KBM-7 (cell line): ENCODE measurements at regions not wholly inside any gene's neighbourhood (a gene's known extent, or its start where the extent isn't known, plus 50 kb on each side); places are given as distances from the start of the nearest gene placed in this dataset.
A peak's percentile ranks its signal among the peaks of the same experiment; 100 is the strongest.

Experiments used
- DNase-seq: peaks from one replicate; pipeline ENCODE4 v3.0.0-alpha.2; 2015
- in situ Hi-C: fragments of 300-500 bp; cut with MboI; formaldehyde crosslinking; loops from 2 replicates; pipeline ENCODE4 v1.14.3; 2020; ENCODE audit warnings: low sequenced_read_pairs, low pct_unique_long_range_greater_than_20kb, mixed read lengths

GRCh38 chr1:191222206-191222605 lies 744.5 kb upstream of the BRINP3 start:
- no peak for DNase-seq
- in situ Hi-C loops, result no loop called here

- DNase-seq, result no peak
- in situ Hi-C loops, result no loop called here
Observed at GRCh38 chr1:191240925-191241324, 763.3 kb upstream of the BRINP3 start.

GRCh38 chr1:191255354-191256054 lies 777.8 kb upstream of the BRINP3 start:
- in situ Hi-C loops, result no loop called here
- peak; percentile 17 for DNase-seq

GRCh38 chr1:191256917-191257316 lies 779.3 kb upstream of the BRINP3 start:
- no peak for DNase-seq
- in situ Hi-C loops, result no loop called here

- DNase-seq, result no peak
- in situ Hi-C loops, result no loop called here
Observed at GRCh38 chr1:191260056-191260455, 782.4 kb upstream of the BRINP3 start.

- in situ Hi-C loops, result no loop called here
Observed at GRCh38 chr1:191261111-191261510, 783.4 kb upstream of the BRINP3 start.

GRCh38 chr1:191279266-191279800 lies 801.7 kb upstream of the BRINP3 start:
- in situ Hi-C loops, result no loop called here

More at GRCh38 chr1:191261111-191261510, 783.4 kb upstream of the BRINP3 start:
- no peak for DNase-seq

GRCh38 chr1:191284175-191284574 lies 806.5 kb upstream of the BRINP3 start:
- in situ Hi-C loops, result no loop called here
- DNase-seq, result no peak

More at GRCh38 chr1:191279266-191279800, 801.7 kb upstream of the BRINP3 start:
- DNase-seq, result no peak

GRCh38 chr1:191290441-191290840 lies 812.8 kb upstream of the BRINP3 start:
- in situ Hi-C loops, result no loop called here
- DNase-seq, result no peak

GRCh38 chr1:191305370-191305769 lies 827.7 kb upstream of the BRINP3 start:
- in situ Hi-C loops, result no loop called here
- DNase-seq, result no peak

GRCh38 chr1:191306916-191307315 lies 829.3 kb upstream of the BRINP3 start:
- in situ Hi-C loops, result no loop called here
- DNase-seq, result no peak

GRCh38 chr1:191320062-191320461 lies 838.2 kb upstream of the RGS18 start:
- in situ Hi-C loops, result no loop called here
- peak; percentile 3 for DNase-seq

- DNase-seq, result no peak
- in situ Hi-C loops, result no loop called here
Observed at GRCh38 chr1:191327868-191328267, 830.4 kb upstream of the RGS18 start.

GRCh38 chr1:191343816-191344215 lies 814.4 kb upstream of the RGS18 start:
- no peak for DNase-seq
- in situ Hi-C loops, result no loop called here

- no peak for DNase-seq
- in situ Hi-C loops, result no loop called here
Observed at GRCh38 chr1:191346381-191346780, 811.9 kb upstream of the RGS18 start.

GRCh38 chr1:191348328-191348727 lies 809.9 kb upstream of the RGS18 start:
- no peak for DNase-seq
- in situ Hi-C loops, result no loop called here

- in situ Hi-C loops, result no loop called here
- DNase-seq, result no peak
Observed at GRCh38 chr1:191350938-191351337, 807.3 kb upstream of the RGS18 start.

- no peak for DNase-seq
- in situ Hi-C loops, result no loop called here
Observed at GRCh38 chr1:191358724-191359123, 799.5 kb upstream of the RGS18 start.

GRCh38 chr1:191366686-191367085 lies 791.6 kb upstream of the RGS18 start:
- no peak for DNase-seq
- in situ Hi-C loops, result no loop called here

GRCh38 chr1:191368891-191369654 lies 789.2 kb upstream of the RGS18 start:
- no peak for DNase-seq
- in situ Hi-C loops, result no loop called here
